H9 (cell line): ENCODE measurements at regions not wholly inside any gene's neighbourhood (a gene's known extent, or its start where the extent isn't known, plus 50 kb on each side); places are given as distances from the start of the nearest gene placed in this dataset.

Experiments used
- DNase-seq: peaks from one replicate; pipeline ENCODE4 v3.0.0-alpha.2; 2017
- H2AFZ ChIP-seq: one replicate; pipeline ENCODE4 v1.6.1; 2013; ENCODE audit warnings: mild to moderate bottlenecking, low read length, control low read depth, moderate library complexity
- H2AK5ac ChIP-seq: 2 replicates; pipeline ENCODE4 v1.6.1; 2013; ENCODE audit warnings: low read length, control low read depth, mixed read lengths; ENCODE audit not compliant: insufficient read length
- H2BK120ac ChIP-seq: one replicate; pipeline ENCODE4 v1.6.1; 2013; ENCODE audit warnings: low read depth, mild to moderate bottlenecking, low read length, control low read depth, inconsistent platforms; ENCODE audit not compliant: poor library complexity, severe bottlenecking
- H2BK12ac ChIP-seq: 2 replicates; pipeline ENCODE4 v1.6.1; 2013; ENCODE audit warnings: low read length, control low read depth, mixed read lengths, low read depth; ENCODE audit not compliant: insufficient read length
- H2BK15ac ChIP-seq: 2 replicates; pipeline ENCODE4 v1.6.1; 2013; ENCODE audit warnings: low read depth, low read length, control low read depth
- H2BK20ac ChIP-seq: one replicate; pipeline ENCODE4 v1.6.1; 2013; ENCODE audit warnings: low read depth, mild to moderate bottlenecking, low read length, control low read depth, inconsistent platforms; ENCODE audit not compliant: poor library complexity, severe bottlenecking
- H2BK5ac ChIP-seq: 2 replicates; pipeline ENCODE4 v1.6.1; 2013; ENCODE audit warnings: low read length, control low read depth, mixed read lengths; ENCODE audit not compliant: insufficient read length
- H3K14ac ChIP-seq: 2 replicates; pipeline ENCODE4 v1.6.1; 2013; ENCODE audit warnings: low read length, control low read depth; ENCODE audit not compliant: insufficient read depth
- H3K18ac ChIP-seq: 2 replicates; pipeline ENCODE4 v1.6.1; 2013; ENCODE audit warnings: low read depth, mild to moderate bottlenecking, mixed read lengths, low read length, control low read depth; ENCODE audit not compliant: insufficient read length
- H3K23ac ChIP-seq: 2 replicates; pipeline ENCODE4 v1.6.1; 2013; ENCODE audit warnings: low read length, control low read depth, mixed read lengths, low read depth; ENCODE audit not compliant: insufficient read length
- H3K23me2 ChIP-seq: 2 replicates; pipeline ENCODE4 v1.6.1; 2013; ENCODE audit warnings: low read depth, mild to moderate bottlenecking, mixed read lengths, low read length, control low read depth; ENCODE audit not compliant: insufficient read length, poor library complexity, severe bottlenecking
- H3K27ac ChIP-seq: 2 replicates; pipeline ENCODE4 v1.5.1; 2013; ENCODE audit warnings: low read length, control low read depth, mixed read lengths, low read depth; ENCODE audit not compliant: insufficient read length
- H3K27me3 ChIP-seq: 2 replicates; pipeline ENCODE4 v1.6.1; 2013; ENCODE audit warnings: low read length, control low read depth, inconsistent platforms; ENCODE audit not compliant: insufficient read depth
- H3K4ac ChIP-seq: 2 replicates; pipeline ENCODE4 v1.6.1; 2013; ENCODE audit warnings: low read depth, mild to moderate bottlenecking, control low read depth, inconsistent platforms, low read length, moderate library complexity
- H3K4me1 ChIP-seq: 2 replicates; pipeline ENCODE4 v1.6.1; 2013; ENCODE audit warnings: low read length, control low read depth, inconsistent platforms; ENCODE audit not compliant: insufficient read depth
- H3K4me2 ChIP-seq: 2 replicates; pipeline ENCODE4 v1.6.1; 2013; ENCODE audit warnings: low read length, control low read depth, mixed read lengths; ENCODE audit not compliant: insufficient read length, insufficient read depth
- H3K56ac ChIP-seq: 2 replicates; pipeline ENCODE4 v1.6.1; 2013; ENCODE audit warnings: low read depth, mild to moderate bottlenecking, mixed read lengths, low read length, control low read depth; ENCODE audit not compliant: insufficient read length
- H3K79me1 ChIP-seq: 2 replicates; pipeline ENCODE4 v1.6.1; 2013; ENCODE audit warnings: low read depth, mild to moderate bottlenecking, moderate library complexity, low read length, control low read depth, inconsistent platforms; ENCODE audit not compliant: insufficient read depth, poor library complexity, severe bottlenecking
- H3K79me2 ChIP-seq: 2 replicates; pipeline ENCODE4 v1.6.1; 2013; ENCODE audit warnings: low read length, control low read depth, inconsistent platforms; ENCODE audit not compliant: insufficient read depth
- H3K9ac ChIP-seq: 2 replicates; pipeline ENCODE4 v1.6.1; 2013; ENCODE audit warnings: low read length, control low read depth, mixed read lengths; ENCODE audit not compliant: insufficient read length; ENCODE audit errors: extremely low read depth
- H3K9me3 ChIP-seq: one replicate; pipeline ENCODE4 v1.6.1; 2013; ENCODE audit warnings: low read depth, low read length, inconsistent platforms; ENCODE audit not compliant: control insufficient read depth
- H3T11ph ChIP-seq: one replicate; pipeline ENCODE4 v1.6.1; 2013; ENCODE audit warnings: mild to moderate bottlenecking, low read length, control low read depth, inconsistent platforms
- H4K20me1 ChIP-seq: one replicate; pipeline ENCODE4 v1.6.1; 2013; ENCODE audit not compliant: control insufficient read depth, insufficient read length, insufficient read depth
- H4K5ac ChIP-seq: 2 replicates; pipeline ENCODE4 v1.6.1; 2013; ENCODE audit warnings: low read depth, mild to moderate bottlenecking, mixed read lengths, low read length, control low read depth; ENCODE audit not compliant: insufficient read length
- H4K8ac ChIP-seq: replicated peaks from 2 replicates; pipeline ENCODE4 v1.6.1; 2013; ENCODE audit warnings: low read length, control low read depth, mixed read lengths, low read depth; ENCODE audit not compliant: insufficient read length
- H4K91ac ChIP-seq: 2 replicates; pipeline ENCODE4 v1.6.1; 2013; ENCODE audit warnings: low read depth, mild to moderate bottlenecking, moderate library complexity, mixed read lengths, low read length, control low read depth; ENCODE audit not compliant: insufficient read length
- H3K27ac Mint-ChIP-seq, 3 experiments: 2 replicates in 2 of 3; 3 replicates in 1 of 3; pipeline ENCODE4 v1.8.0; 2020 to 2021; ENCODE audit warnings: mixed read lengths in 3 of 3, mild to moderate bottlenecking in 1 of 3, moderate library complexity in 1 of 3
- H3K27me3 Mint-ChIP-seq: 2 replicates; pipeline ENCODE4 v1.8.0; 2021; ENCODE audit warnings: low read depth, mild to moderate bottlenecking, moderate library complexity, mixed read lengths
- H3K36me3 Mint-ChIP-seq, 3 experiments: 2 replicates in 2 of 3; 3 replicates in 1 of 3; pipeline ENCODE4 v1.8.0; 2020 to 2021; ENCODE audit warnings: low read depth in 3 of 3, mixed read lengths in 3 of 3; ENCODE audit not compliant: insufficient read depth in 1 of 3
- H3K4me1 Mint-ChIP-seq, 2 experiments: 2 replicates each; pipeline ENCODE4 v1.8.0; 2020; ENCODE audit warnings: mixed read lengths in 2 of 2
- H3K4me3 Mint-ChIP-seq, 2 experiments: 2 replicates in 1 of 2; 3 replicates in 1 of 2; pipeline ENCODE4 v1.8.0; 2020 to 2021; ENCODE audit warnings: mild to moderate bottlenecking in 2 of 2, mixed read lengths in 2 of 2, moderate library complexity in 1 of 2
- H3K9me3 Mint-ChIP-seq, 2 experiments: 2 replicates in 1 of 2; 3 replicates in 1 of 2; pipeline ENCODE4 v1.8.0; 2020; ENCODE audit warnings: mild to moderate bottlenecking in 2 of 2, mixed read lengths in 2 of 2, moderate library complexity in 1 of 2
- WGBS: extraction: QIAGEN DNeasy Blood & Tissue Kit; methylation state at CpG from one replicate; pipeline ENCODE4 v1.1.7; 2013; ENCODE audit warnings: missing lambda C conversion rate, low lambda C conversion rate, mixed read lengths; ENCODE audit not compliant: insufficient read length; ENCODE audit errors: extremely low coverage; 5-methylcytosine and 5-hydroxymethylcytosine counted together
- TF ChIP-seq, protein P1 (sequence below): fragments of 200-600 bp; sonication (generic); conservative IDR thresholded peaks from 3 replicates; pipeline ENCODE4 v1.8.0; 2021; ENCODE audit warnings: antibody characterized with exemption, mild to moderate bottlenecking

DNA sequence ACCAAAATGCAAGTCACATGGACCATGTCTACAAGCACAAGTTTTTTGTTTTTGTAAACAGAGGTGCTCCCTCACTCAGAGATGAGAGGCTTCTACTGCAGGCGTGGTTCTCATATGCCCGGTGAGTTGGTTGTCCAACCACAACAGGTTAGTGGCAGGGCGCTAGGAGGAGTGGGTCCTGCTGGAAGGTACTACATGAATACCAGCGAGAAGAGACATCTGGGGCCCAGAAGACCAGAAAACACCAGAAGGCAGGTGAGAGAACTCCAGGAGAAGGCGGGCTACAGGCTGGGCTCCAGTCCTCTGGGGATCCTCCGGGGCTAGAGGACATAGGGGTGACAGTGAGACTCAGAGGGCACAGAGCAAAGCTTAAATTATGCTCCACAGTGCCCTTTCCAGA is 366.5 kb downstream of the MATN1 start:
- no peak overlapping the region for H4K5ac ChIP-seq
- no peak overlapping the region for H4K8ac ChIP-seq
- Mint-ChIP-seq H3K9me3 (no peaks in the 10 kb centered on the region; a peak in 1 of 5 replicates), H3K4me1 (peaks cover 18 to 27% of the 10 kb centered on the region in 2 experiments), H3K27ac (no peak overlapping the region), H3K27me3 (peaks cover 2% of the 10 kb centered on the region; the same call in 1 of the 2 replicates), H3K36me3 (no peaks in the 10 kb centered on the region), H3K4me3 (no peak overlapping the region)
- no peak overlapping the region for H2BK20ac ChIP-seq
- no peaks in the 10 kb centered on the region for H3K27me3 ChIP-seq
- TF ChIP-seq, protein P1, sequence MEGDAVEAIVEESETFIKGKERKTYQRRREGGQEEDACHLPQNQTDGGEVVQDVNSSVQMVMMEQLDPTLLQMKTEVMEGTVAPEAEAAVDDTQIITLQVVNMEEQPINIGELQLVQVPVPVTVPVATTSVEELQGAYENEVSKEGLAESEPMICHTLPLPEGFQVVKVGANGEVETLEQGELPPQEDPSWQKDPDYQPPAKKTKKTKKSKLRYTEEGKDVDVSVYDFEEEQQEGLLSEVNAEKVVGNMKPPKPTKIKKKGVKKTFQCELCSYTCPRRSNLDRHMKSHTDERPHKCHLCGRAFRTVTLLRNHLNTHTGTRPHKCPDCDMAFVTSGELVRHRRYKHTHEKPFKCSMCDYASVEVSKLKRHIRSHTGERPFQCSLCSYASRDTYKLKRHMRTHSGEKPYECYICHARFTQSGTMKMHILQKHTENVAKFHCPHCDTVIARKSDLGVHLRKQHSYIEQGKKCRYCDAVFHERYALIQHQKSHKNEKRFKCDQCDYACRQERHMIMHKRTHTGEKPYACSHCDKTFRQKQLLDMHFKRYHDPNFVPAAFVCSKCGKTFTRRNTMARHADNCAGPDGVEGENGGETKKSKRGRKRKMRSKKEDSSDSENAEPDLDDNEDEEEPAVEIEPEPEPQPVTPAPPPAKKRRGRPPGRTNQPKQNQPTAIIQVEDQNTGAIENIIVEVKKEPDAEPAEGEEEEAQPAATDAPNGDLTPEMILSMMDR = no peak
- no peak overlapping the region for H3K4me2 ChIP-seq
- no peak overlapping the region for H3K4ac ChIP-seq
- H4K91ac ChIP-seq = no peak overlapping the region
- no peaks in the 10 kb centered on the region for H3K79me1 ChIP-seq
- H3K9me3 ChIP-seq = no peaks in the 10 kb centered on the region
- H3K4me1 ChIP-seq = no peaks in the 10 kb centered on the region
- H3T11ph ChIP-seq = no peak overlapping the region
- no peak for DNase-seq
- H2AFZ ChIP-seq = no peak overlapping the region
- H4K20me1 ChIP-seq = no peaks in the 10 kb centered on the region
- no peak overlapping the region for H2AK5ac ChIP-seq
- H3K27ac ChIP-seq = no peak overlapping the region
- H3K18ac ChIP-seq = no peak overlapping the region
- H2BK5ac ChIP-seq = no peak overlapping the region
- H2BK120ac ChIP-seq = no peak overlapping the region
- no peak overlapping the region for H3K9ac ChIP-seq
- H3K14ac ChIP-seq = no peak overlapping the region
- no peak overlapping the region for H2BK12ac ChIP-seq
- H3K56ac ChIP-seq = no peak overlapping the region
- no peaks in the 10 kb centered on the region for H3K23me2 ChIP-seq
- no peak overlapping the region for H2BK15ac ChIP-seq
- H3K23ac ChIP-seq = no peak overlapping the region
- no peaks in the 10 kb centered on the region for H3K79me2 ChIP-seq
- no CpG with 5 or more reads among the region's 6 CpGs for WGBS
